PC-3 (cell line): ENCODE measurements at regions not wholly inside any gene's neighbourhood (a gene's known extent, or its start where the extent isn't known, plus 50 kb on each side); places are given as distances from the start of the nearest gene placed in this dataset.

ENCODE experiments used
- ATAC-seq: fragments of 200-7000 bp; cut with Tn5 transposase; 2 replicates; pipeline ENCODE4 v1.9.1; 2020; ENCODE audit warnings: mild to moderate bottlenecking, moderate library complexity
- BruUV-seq: library from RNA; stranded (reverse); fragments of 400-500 nt; replicated peaks from 2 replicates; lab custom pipeline; 2021; lab: Mats Ljungman, UMichigan
- CTCF ChIA-PET: fragments of 300-600 bp; sonication (Branson Sonifier 250); formaldehyde crosslinking; loops from one replicate; lab custom pipeline; 2022; ENCODE audit warnings: antibody characterized with exemption; lab: Charles Lee
- POLR2A ChIA-PET: fragments of 300-600 bp; sonication (Branson Sonifier 250); formaldehyde crosslinking; loops from one replicate; lab custom pipeline; 2022; ENCODE audit warnings: antibody characterized with exemption; ENCODE audit not compliant: unreplicated experiment; lab: Charles Lee
- DNase-seq: peaks from one replicate; pipeline ENCODE4 v3.0.0-alpha.2; 2015
- H2AFZ ChIP-seq: fragments of 300-600 bp; sonication (generic); 2 replicates; pipeline ENCODE4 v1.6.0; 2016; ENCODE audit warnings: antibody characterized with exemption, low read length
- H3F3A ChIP-seq: fragments of 300-600 bp; sonication (generic); one replicate; pipeline ENCODE4 v1.6.0; 2017; ENCODE audit warnings: antibody characterized with exemption, low read length, control low read depth, mild to moderate bottlenecking; ENCODE audit not compliant: unreplicated experiment
- H3K27ac ChIP-seq: fragments of 300-600 bp; sonication (generic); 2 replicates; pipeline ENCODE4 v1.5.1; 2016; ENCODE audit warnings: mild to moderate bottlenecking, low read length
- H3K27me3 ChIP-seq: fragments of 300-600 bp; sonication (generic); 2 replicates; pipeline ENCODE4 v1.6.1; 2016; ENCODE audit warnings: low read length, mixed read lengths
- H3K36me3 ChIP-seq: fragments of 300-600 bp; sonication (generic); 2 replicates; pipeline ENCODE4 v1.6.1; 2016; ENCODE audit warnings: low read depth, mixed run types, low read length, mixed read lengths
- H3K4me1 ChIP-seq: fragments of 300-600 bp; sonication (generic); 2 replicates; pipeline ENCODE4 v1.5.1; 2016; ENCODE audit warnings: low read length; ENCODE audit not compliant: insufficient read depth
- H3K4me2 ChIP-seq: fragments of 300-600 bp; sonication (generic); 2 replicates; pipeline ENCODE4 v1.6.0; 2016; ENCODE audit warnings: low read length
- H3K4me3 ChIP-seq: fragments of 300-600 bp; sonication (generic); 2 replicates; pipeline ENCODE4 v1.5.1; 2016; ENCODE audit warnings: mild to moderate bottlenecking, low read length, mixed read lengths
- H3K79me2 ChIP-seq: fragments of 300-600 bp; sonication (generic); 2 replicates; pipeline ENCODE4 v1.6.1; 2017; ENCODE audit warnings: low read length, mixed read lengths
- H3K9ac ChIP-seq: fragments of 300-600 bp; sonication (generic); 2 replicates; pipeline ENCODE4 v1.6.0; 2016; ENCODE audit warnings: mild to moderate bottlenecking, low read length
- H3K9me2 ChIP-seq: fragments of 300-600 bp; sonication (generic); replicated peaks from 2 replicates; pipeline ENCODE4 v1.6.1; 2016; ENCODE audit warnings: mixed run types, low read length, mixed read lengths
- H3K9me3 ChIP-seq: fragments of 300-600 bp; sonication (generic); 2 replicates; pipeline ENCODE4 v1.6.1; 2016; ENCODE audit warnings: low read length, mixed read lengths
- H4K20me1 ChIP-seq: fragments of 300-600 bp; sonication (generic); 2 replicates; pipeline ENCODE4 v1.6.1; 2016; ENCODE audit warnings: low read length, mixed read lengths
- CTCF ChIP-seq: fragments of 300-600 bp; sonication (generic); conservative IDR thresholded peaks from 2 replicates; pipeline ENCODE4 v1.5.1; 2017; ENCODE audit warnings: antibody characterized with exemption, low read depth, mild to moderate bottlenecking, low read length
- EZH2 ChIP-seq: fragments of 300-600 bp; sonication (generic); IDR thresholded peaks from one replicate; pipeline ENCODE4 v1.6.1; 2017; ENCODE audit warnings: antibody characterized with exemption, mild to moderate bottlenecking, low read length; ENCODE audit not compliant: unreplicated experiment
- EZH2phosphoT487 ChIP-seq: fragments of 300-600 bp; sonication (generic); IDR thresholded peaks from 2 replicates; pipeline ENCODE4 v1.6.1; 2018; ENCODE audit warnings: mild to moderate bottlenecking, antibody characterized with exemption, low read length, borderline replicate concordance
- intact Hi-C: fragments of 100-400 bp; cut with micrococcal nuclease; formaldehyde crosslinking; loops from 2 replicates; pipeline ENCODE4 v1.9.0; 2023

GRCh38 chr5:167849874-167850273, 441.6 kb upstream of the WWC1 start:
- Histone ChIP-seq H4K20me1 (no peaks in the 10 kb centered on the region), H3K9me3 (no peaks in the 10 kb centered on the region), H3F3A (no peaks in the 10 kb centered on the region), H3K4me3 (no peak overlapping the region), H3K36me3 (no peaks in the 10 kb centered on the region), H3K79me2 (no peaks in the 10 kb centered on the region), H2AFZ (no peak overlapping the region), H3K4me2 (no peak overlapping the region), H3K27me3 (peaks cover 95% of the 10 kb centered on the region), H3K4me1 (no peaks in the 10 kb centered on the region), H3K9me2 (no peaks in the 10 kb centered on the region), H3K27ac (no peak overlapping the region), H3K9ac (no peak overlapping the region)
- intact Hi-C loops: no loop called here
- DNase-seq (no peak), ATAC-seq (no peak)
- TF ChIP-seq EZH2phosphoT487: no peak
- no peak for TF ChIP-seq EZH2
- TF ChIP-seq CTCF: no peak
- POLR2A ChIA-PET: no interaction called here
- BruUV-seq: no TSS peak
- CTCF ChIA-PET: no interaction called here

- ATAC-seq (no peak), DNase-seq (no peak)
- H3K4me3 ChIP-seq: no peak overlapping the region
- CTCF ChIA-PET: no interaction called here
- H4K20me1 ChIP-seq: no peaks in the 10 kb centered on the region
- H3K4me2 ChIP-seq: no peak overlapping the region
- H3K9ac ChIP-seq: no peak overlapping the region
- POLR2A ChIA-PET: no interaction called here
- BruUV-seq: no TSS peak
- no peaks in the 10 kb centered on the region for H3K9me2 ChIP-seq
- no peak overlapping the region for H2AFZ ChIP-seq
- H3F3A ChIP-seq: no peaks in the 10 kb centered on the region
- no peaks in the 10 kb centered on the region for H3K4me1 ChIP-seq
- H3K9me3 ChIP-seq: no peaks in the 10 kb centered on the region
- intact Hi-C loops: no loop called here
- H3K27ac ChIP-seq: no peak overlapping the region
- H3K79me2 ChIP-seq: no peaks in the 10 kb centered on the region
- H3K36me3 ChIP-seq: no peaks in the 10 kb centered on the region
- TF ChIP-seq CTCF (no peak), EZH2phosphoT487 (no peak), EZH2 (no peak)
- peaks cover 90% of the 10 kb centered on the region for H3K27me3 ChIP-seq
Observed at GRCh38 chr5:167850911-167851310, 440.5 kb upstream of the WWC1 start.

- no peaks in the 10 kb centered on the region for H3K79me2 ChIP-seq
- ATAC-seq (no peak), DNase-seq (no peak)
- no peaks in the 10 kb centered on the region for H3K4me1 ChIP-seq
- no TSS peak for BruUV-seq
- TF ChIP-seq EZH2phosphoT487 (no peak), CTCF (no peak), EZH2 (no peak)
- no peak overlapping the region for H3K27ac ChIP-seq
- peaks cover 84% of the 10 kb centered on the region for H3K27me3 ChIP-seq
- no peak overlapping the region for H3K4me3 ChIP-seq
- H3K4me2 ChIP-seq: no peak overlapping the region
- no peaks in the 10 kb centered on the region for H3K9me3 ChIP-seq
- no peaks in the 10 kb centered on the region for H3K36me3 ChIP-seq
- ChIA-PET CTCF (no interaction called here), POLR2A (no interaction called here)
- H3K9ac ChIP-seq: no peak overlapping the region
- no peaks in the 10 kb centered on the region for H3K9me2 ChIP-seq
- no peaks in the 10 kb centered on the region for H4K20me1 ChIP-seq
- H2AFZ ChIP-seq: no peak overlapping the region
- intact Hi-C loops: no loop called here
- H3F3A ChIP-seq: no peaks in the 10 kb centered on the region
Observed at GRCh38 chr5:167851416-167851815, 440.0 kb upstream of the WWC1 start.
